Activated CD4-positive, alpha-beta T cell treated with anti-CD3 and anti-CD28 coated beads, Interleukin-10, Interleukin-2, amounts not matched to agents 100 ng/mL and 50 ng/mL, durations not matched to agents 16 hours and 8 hours (primary cell): ENCODE measurements at regions not wholly inside any gene's neighbourhood (a gene's known extent, or its start where the extent isn't known, plus 50 kb on each side); places are given as distances from the start of the nearest gene placed in this dataset.

Source experiments
- DNase-seq: peaks from one replicate; pipeline ENCODE4 v3.0.0-alpha.2; 2020

DNA sequence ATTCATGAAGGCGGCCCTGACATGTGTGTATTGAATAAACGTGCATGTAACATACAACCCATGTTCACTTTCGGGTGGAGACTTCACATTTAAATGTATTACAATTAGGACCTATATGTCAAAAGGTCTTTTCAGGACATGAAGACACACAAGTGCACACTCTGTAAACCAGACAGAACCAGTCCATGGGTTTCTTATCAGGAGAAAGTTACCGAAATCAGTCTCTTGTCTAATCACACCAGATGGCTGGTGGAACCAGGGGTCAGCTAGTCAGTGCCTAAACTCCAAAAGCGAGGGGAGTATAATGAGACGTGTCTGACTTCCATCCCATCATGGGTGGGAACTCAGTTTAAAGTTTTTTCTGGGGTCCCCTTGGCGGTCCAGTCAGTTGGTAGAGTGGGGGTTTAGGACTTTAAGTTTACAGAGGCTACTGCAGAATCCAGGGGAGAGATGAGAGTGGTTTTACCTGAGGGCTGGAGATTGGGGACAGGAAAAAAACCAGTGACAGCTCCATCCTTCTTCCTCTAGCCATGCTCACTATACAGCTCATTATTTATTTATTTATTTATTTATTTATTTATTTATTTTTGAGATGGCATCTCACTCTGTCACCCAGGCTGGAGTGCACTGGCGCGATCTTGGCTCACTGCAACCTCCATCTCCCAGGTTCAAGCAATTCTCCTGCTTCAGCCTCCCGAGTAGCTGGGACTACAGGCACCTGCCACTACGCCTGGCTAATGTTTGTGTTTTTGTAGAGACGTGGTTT, 251.3 kb upstream of the LYZL1 start:
- no peak for DNase-seq

DNA sequence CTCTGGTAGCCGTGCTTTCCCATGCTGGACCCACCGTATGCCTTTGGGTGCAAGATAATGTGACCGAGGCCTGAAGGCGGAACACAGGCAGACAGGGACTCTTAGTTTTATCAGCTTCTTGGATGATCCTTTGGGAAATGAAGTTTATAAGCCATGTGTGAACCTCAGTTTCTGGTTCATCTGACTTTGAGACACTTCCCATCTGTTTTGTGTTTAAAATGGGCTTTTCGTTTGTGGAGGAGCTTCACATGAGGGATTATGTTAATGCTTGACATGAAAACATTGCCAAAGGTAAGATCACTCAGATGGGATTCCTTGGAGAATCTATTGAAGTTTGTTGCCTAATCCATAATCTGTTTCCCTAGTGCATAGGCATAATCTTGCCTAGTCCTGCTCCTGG, 249.8 kb upstream of the LYZL1 start:
- DNase-seq = no peak

DNA sequence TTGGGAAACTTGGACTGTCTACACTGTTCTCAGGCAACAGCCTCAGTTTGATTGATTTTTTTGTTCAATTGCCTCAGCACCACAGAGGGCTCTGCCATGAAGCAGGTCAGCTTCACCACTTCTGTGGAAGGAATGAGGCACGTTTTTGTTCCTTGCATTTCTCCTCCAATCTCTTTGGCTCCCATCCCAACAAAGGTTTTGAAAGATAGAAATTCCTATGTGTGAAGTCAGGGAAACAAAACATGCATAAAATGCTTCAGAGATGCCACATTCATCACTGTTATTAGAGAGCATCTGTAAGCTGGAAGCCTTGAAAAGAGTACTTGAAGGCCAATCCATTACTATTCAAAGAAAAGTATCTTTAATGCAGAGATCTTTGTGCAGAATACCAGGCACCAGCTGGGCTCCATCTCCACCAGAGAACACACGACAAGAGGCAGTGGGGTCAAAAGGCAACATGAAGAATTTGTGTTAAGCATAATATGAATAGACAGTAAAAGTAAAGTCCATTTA, 249.1 kb upstream of the LYZL1 start:
- no peak for DNase-seq

DNA sequence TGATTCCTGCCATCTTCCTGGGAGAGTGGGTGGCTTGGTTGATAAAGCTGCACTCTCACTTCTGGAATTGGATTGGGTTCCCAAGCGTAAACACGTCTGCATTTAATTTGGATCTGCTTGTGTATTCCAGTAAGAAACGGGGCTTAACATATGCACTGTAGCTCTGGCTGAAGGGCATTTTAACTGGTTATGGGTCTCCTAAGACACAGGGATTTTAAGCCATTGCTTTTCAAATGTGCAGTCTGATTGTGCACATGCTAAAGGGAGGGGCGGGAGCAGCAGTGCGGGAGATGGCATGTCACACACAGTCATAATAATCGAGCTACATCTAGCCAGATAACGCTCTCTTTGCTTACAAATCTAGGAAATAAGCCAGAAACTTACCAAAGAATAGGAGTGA, 247.3 kb upstream of the LYZL1 start:
- DNase-seq = no peak

DNA sequence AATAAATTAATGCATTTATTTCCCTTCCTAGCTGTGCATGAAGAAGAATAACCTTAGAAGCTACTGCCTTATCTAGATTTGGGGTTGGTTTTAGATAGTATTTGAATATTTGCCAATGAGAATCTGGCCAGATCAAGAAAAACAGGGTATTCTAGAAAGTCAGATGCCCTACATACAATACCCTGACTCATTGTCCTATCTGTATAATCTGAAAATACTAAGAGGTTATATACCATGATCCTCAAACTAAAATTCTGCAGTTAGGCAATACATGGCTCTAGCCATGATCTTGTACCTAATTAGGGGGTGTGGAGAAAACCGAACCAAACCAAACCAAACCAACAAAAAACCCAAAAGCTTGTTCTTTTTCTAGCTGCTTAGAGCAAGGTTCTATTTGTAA, 240.4 kb upstream of the LYZL1 start:
- no peak for DNase-seq

DNA sequence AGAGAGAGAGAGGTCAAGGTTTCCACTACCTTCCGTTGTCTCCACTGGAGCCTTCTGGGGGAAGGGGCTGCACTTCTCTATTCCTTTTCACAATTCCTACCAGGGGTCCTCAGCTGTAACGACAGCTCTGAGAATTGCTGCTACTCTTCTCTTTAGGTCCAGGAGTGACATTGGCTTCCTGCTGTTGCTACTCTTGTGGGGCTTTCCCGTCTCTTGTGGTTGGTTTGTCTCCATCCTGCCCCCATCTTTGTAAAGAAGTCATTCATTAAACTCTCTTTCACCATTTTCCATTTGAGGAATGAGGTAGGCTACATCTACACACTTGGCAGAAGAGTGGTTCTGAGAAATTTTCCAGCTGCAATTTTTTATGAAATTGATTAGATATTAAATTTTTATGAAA, 238.8 kb upstream of the LYZL1 start:
- no peak for DNase-seq

DNA sequence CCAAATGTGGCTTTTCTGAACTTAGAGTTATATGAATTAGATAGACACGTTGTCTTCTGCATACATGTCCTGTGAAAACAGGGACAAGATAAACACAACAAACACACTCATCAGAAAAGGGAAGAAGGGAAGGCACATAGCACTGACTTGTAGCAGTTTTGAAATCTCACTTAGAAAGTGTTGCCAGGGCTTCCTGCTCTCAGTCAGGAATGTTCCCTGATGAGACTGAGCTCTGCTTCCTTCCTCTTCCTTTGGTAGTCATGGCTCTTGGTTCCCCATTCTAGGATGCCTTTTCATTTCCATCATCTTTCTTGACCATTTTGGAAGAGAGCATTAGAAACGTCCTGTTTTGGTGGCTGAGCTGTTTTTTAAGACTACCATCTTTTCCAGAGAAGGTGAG, 233.8 kb upstream of the LYZL1 start:
- no peak for DNase-seq

DNA sequence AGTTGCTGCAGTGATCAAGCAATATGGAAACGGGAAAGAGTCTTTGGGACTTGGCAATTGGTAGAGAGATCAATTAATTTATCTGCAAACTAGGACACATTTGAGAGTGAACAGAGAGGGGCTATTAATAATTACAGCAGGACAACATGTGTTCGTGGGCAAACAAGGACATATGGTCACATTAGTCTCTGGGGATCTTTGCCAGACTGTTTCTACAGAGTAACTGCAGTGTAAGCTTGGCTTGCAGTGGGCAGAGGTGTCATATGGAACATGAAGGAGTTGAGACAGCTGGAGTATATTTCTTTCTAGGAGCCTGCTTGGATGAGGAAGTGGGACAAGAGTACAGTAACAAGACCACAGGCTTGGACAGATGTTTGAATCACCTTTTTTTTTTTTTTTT, 232.1 kb upstream of the LYZL1 start:
- no peak for DNase-seq

DNA sequence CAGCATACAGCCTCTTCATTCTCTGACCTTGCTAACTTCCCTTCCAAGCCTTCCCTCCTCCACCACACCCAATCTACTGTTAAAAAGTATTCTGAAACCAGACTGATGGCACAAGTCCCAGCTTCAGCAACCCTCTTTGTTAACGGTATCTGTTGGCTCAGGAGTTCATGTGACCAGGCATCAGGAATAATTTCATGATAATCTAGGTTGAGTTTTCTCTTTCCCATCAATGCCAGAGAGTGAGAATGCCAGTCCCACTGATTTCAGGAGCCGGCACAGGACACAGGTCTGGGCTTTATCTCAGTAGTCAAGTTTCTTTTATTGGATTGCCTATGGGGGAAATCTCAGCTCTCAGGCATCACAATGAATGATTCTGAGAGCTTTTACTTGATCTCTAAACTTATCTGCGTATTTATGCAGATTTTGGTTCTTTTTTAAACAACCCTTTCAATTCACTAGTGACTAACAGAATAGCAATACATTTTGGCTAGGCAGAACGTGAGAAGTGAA, 231.0 kb upstream of the LYZL1 start:
- no peak for DNase-seq

DNA sequence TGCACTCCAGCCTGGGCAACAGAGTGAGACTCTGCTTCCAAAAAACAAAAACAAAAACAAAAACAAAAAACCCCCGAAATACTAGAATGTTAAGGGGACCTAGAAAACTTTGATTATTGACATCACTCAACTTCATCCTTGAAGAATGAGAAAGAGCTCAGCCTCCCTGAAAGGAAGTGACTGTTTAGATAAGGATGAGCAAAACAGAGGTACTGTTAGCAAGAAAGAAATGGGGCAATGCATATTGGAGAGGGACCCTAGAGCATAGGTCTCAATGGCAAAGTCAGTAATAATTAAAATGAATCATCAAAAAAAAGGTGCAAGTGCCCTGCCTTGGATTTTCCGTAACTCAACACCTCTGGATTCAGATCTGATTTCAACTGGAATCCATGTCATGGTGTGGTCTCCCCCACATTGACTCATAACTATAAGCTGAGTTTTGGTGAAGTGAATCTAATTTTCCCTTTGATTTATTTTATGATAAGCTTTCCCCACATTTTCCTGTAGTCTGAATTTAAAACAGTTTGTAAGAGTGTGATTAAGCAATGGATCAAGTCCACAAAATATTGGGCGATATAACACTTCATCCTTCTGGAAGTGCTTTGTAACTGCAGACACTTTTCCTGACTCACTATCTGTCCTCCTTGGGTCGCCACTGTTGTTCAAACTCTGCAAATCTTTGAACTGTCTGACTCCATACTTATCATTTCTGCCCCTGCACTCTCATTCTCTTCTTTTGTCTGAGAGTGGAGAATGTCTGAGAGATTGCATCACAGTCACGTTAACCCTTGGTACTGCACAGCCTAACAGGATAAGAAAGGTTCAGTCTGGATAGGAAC, 224.8 kb upstream of the LYZL1 start:
- no peak for DNase-seq

DNA sequence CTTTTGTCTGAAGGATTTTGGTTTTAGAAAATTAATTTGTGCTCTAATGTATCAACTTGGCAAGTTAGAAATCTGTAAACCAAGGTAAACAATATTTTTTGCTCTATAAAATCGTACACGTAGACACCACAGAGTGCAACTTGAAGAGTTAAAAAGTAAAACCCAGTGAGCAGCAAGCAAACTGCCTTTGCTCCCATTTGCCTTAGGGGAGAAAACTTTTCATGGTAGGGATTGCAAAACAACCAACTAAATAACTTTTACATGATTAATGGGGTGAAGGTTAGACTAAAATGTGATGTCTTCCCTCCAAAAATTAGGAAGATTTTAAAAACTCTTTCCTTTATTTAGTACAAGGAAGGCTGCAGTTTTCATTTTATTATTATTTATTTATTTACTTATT, 224.2 kb upstream of the LYZL1 start:
- no peak for DNase-seq

DNA sequence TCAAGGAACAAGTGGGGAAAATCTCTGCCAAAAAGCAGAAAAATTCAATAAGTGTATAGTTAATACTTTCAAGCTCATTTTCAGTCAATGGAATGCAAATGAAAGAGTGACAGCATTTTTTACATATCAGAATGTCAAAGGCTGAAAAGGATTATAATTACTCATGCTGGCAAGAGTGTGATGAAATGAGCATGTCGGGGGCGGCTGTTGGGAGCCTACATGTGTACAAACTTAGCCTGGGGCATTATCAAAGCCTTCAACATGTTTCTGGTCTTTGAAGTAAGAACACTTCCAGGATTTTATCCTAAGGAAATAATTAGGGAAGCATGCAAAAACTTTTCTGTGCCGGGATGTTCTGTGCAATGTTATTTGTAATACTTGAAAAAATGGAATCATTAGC, 221.7 kb upstream of the LYZL1 start:
- no peak for DNase-seq

DNA sequence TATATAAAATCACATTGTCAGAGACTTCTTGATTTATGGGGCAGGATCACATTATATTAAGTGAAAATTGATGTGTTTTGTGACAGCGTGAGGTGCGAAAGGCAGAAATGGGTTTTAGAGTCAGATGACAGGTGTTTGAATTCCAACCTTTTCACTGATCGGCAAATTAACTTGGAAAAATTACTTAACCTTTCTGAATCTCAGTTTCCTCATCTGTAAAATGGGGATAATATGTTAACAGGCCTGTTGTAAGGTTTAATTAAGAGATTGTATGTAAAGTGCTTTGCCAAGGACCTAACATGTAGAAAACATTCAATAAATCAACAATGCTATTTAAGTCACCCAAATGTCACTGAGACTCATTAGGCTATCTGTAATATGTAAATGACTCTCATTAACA, 221.2 kb upstream of the LYZL1 start:
- no peak for DNase-seq

DNA sequence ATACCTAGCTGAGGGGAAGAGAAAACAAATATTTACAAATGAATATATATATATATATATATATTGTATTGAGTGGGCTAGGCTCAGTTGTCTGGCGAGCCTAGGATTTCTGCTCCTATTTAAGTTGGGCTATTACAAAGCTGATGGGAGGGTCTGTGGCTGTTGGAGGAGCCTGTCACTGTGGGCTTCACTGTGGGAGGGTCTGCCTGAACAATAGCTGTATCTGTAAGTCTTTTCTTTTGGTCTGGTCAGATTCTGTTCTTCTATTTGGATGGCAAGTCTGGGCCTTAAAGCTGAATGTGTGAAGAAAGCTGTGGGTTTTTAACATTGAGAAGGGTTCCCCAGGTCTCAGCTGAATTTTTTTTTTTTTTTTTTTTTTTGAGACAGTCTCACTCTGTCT, 220.6 kb upstream of the LYZL1 start:
- no peak for DNase-seq

DNA sequence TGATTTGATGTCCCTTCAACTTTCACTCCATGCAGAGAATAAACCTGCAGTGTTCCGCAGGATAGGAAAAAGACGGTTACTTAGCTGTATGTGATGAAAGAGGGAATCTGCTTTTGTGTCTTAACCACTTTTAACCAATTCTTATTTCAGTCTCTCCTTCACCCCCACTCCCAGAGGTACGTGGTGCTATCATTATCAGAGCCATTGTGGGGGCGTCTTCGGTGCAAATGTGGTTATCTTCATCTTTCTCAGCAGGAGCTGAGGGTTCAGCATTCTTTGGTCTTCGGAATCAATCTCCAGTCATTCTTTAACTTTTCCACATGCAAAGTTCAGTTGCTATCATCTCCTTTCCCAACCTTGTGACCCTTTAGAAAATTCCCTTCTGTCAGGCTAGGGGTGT, 219.9 kb upstream of the LYZL1 start:
- DNase-seq = no peak

DNA sequence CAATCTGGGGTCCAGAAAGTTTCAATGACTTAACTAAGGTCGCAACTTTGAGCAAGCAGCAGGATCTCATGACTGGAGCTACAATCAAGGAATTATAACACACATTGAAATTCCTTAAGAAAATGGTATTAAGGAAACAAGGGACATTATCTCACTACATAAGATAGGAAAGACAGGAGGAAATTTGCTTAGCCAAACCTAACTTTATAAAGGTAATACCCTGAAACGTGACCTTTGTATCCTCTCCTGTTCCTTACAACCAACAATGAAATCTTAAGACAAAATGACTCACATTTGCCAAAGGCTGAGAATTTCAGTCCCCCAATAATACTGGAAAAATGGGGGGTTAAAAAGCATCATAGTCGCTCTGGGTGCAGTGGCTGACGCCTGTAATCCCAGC, 218.9 kb upstream of the LYZL1 start:
- DNase-seq = no peak

DNA sequence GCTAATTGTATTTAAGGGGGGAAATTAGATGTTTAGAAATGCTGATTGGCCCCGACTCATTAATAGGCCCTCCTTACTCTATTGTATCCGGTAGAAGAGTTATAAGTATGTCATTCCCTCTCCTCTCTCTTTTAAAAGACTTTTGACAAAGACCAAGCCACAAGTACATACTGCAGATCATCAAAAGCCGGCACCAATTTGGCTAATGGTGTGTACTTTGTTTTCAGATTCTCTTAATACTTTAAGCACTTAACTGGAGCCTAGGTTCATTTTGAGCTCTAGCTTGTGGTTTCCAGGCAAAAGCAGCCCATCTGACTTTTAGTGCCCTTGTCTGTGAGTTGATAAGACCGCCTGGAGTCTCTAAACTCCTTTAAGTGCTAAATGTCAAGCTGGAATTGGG, 210.0 kb upstream of the LYZL1 start:
- no peak for DNase-seq

DNA sequence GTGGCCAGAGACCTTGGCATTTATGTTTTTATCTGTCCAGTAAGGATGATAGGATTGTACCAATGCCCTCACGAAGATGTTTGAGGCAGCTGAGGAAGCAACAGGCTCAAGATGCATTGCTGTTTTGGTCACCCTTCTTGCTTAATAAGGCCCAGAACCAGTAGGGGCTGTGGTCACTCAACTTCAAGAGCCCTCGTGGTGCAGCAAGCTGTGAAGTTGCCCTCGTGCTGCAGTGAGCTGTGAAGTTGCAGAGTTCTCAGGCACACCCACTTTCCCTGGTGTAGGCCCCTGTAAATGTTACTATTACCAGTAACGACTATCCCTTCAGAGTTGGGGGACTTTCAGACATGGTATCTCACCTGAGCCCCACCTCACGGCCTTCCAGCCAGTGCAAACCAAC, 207.6 kb upstream of the LYZL1 start:
- no peak for DNase-seq

DNA sequence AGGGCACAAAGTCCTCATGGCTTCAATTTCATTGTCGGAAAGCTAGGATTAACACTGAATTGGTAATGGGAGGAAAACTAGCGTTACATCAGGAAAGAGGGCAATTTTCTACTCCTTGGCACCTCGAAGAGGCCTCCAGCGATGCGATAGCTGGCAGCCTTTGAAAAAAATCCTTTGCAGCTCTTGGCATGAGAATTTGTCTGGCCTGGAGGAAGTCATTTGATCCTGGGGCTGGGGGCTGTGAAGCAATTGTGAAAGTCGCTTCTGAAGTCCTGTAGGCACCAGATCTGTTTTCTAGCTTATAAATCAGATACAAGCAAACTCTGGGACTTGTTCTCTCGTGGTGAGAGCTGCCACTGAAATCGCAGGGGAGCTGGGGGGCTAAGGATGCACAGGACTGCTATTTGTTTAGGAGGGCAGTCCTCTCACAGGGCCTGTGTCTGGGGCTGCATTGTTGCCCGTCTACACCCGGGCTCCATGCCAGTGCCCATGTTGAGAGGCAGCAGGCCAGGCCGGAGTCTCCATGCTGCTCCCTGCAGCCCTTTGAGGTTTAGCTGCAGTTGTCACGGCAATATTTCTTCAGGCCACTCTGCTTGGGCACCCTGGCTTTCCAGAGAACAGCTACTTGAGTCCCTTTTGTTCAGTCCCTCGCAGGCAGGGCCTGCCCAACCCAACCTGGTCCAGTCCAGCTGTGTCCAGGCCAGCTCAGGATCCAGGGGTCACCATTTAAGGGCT, 206.8 kb upstream of the LYZL1 start:
- no peak for DNase-seq

DNA sequence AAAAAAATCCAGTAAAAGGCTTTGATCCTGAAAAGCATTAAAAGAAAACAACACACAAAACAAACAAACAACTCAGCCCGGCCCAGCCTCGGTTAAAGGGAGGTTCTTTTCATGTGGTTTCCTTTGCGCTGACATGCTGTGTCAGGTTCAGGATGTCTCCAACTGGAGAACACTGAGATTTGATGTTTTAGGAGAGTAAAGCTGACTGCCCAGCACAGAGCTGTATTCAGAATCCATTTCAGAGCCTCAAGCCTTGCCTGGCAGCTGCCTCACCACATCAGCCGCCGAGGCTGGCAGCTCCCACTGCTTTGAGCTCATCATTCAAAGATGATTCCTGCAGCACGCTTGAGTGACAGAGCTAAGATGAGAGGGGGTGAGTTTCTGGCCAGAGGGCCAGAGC, 205.8 kb upstream of the LYZL1 start:
- DNase-seq = no peak

DNA sequence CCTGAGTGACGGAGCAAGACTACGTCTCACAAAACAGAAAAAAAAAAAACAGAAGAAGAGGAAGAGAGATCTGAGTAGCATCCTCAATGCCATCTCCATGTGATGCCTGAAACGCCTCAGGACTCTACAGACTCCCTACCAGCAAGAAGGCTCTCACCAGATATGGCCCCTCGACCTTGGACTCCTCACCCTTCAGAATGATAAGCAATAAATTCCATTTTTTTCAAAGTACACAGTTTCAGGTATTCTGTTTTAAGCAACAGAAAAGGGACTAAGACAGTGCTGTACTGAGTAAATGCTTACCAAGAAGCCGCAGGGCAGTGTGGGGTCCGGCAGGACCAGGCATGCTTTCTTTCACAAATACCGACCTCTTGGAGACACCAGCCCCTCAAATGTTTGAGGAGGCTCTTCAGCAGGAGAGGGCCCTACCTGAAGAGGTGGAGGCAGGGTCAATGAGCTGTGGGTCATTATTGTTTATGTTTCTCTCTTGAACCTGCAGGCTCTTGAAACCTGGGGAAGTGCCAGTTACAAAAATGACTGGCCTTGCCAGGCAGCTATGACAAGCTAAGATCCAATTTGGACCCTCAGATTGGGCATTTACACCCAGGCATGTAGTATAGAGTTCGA, 204.1 kb upstream of the LYZL1 start:
- DNase-seq = no peak

DNA sequence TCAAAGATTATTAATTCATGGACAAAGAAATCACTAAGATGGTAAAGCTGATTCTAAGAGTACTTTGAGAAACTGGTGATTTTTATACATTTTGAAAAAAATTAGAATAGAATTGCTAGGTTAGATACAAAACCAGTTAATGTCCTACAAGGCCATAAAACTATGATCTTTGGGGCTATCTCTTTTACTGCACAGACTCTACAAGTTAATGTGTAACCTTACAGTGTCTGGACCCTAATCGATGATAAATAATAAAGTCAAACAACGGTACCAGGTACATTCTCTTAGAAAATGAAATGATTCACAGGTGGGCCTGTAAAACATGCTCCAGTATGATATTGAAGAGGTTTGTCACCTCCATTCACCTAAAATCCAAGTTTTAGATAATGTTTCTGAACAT, 199.8 kb upstream of the LYZL1 start:
- DNase-seq = no peak

DNA sequence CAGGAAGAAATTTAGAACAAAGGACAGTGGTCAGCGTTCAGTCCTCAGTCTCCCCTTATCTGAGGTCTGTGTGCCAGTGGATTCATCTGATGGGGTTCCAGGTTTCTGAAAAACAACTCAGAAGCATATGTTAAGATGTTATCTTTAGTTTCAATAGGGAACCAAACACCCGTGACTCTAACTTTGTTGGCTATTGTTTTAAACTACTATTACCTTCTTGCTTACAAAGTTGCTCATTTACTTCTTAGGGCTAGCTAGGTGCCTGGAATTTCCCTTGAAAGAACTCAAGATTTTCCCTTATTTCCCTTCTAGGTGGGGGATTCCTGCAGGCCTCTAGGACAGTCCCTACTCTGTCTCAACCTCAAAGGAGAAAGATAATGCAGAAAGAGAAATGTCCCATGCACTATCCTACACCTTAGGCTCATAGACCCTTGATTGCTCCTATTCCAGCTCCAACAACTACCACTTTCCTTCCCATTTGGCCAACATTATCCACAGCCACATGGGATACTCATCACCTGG, 192.5 kb upstream of the LYZL1 start:
- DNase-seq = no peak
